NB4 (cell line): ENCODE measurements at regions not wholly inside any gene's neighbourhood (a gene's known extent, or its start where the extent isn't known, plus 50 kb on each side); places are given as distances from the start of the nearest gene placed in this dataset.
"Not testable (repeated sequence)": the region's sequence is repeated elsewhere in the genome, so short reads cannot be mapped to it uniquely, and the experiment has no call there.

Source experiments
- DNase-seq: peaks from one replicate; pipeline ENCODE4 v3.0.0; 2010; ENCODE audit warnings: low read depth
- H3K4me3 ChIP-seq: one replicate; pipeline ENCODE4 v1.5.1; 2011; ENCODE audit warnings: mild to moderate bottlenecking, low read depth, low read length, moderate library complexity
- CTCF ChIP-seq: IDR thresholded peaks from one replicate; pipeline ENCODE4 v1.5.1; 2012; ENCODE audit warnings: low read depth, low read length
- MAX ChIP-seq: IDR thresholded peaks from 2 replicates; pipeline ENCODE4 v1.6.1; 2011; ENCODE audit warnings: low read depth, low read length
- MYC ChIP-seq: IDR thresholded peaks from 2 replicates; pipeline ENCODE4 v1.6.1; 2011; ENCODE audit warnings: low read depth, low read length
- POLR2A ChIP-seq: IDR thresholded peaks from 2 replicates; pipeline ENCODE4 v1.6.1; 2011; ENCODE audit warnings: mild to moderate bottlenecking; ENCODE audit not compliant: insufficient read length; ENCODE audit errors: extremely low read depth

GRCh38 chr6:62993951-62994350, 217.3 kb upstream of the FKBP1C start:
- no peak for DNase-seq
- no peak for TF ChIP-seq MYC
- no peak for TF ChIP-seq POLR2A
- TF ChIP-seq MAX = no peak
- TF ChIP-seq CTCF = no peak
- H3K4me3 ChIP-seq = no peak overlapping the region

GRCh38 chr6:62998022-62998421, 213.2 kb upstream of the FKBP1C start:
- no peak overlapping the region for H3K4me3 ChIP-seq
- TF ChIP-seq CTCF (no peak), MAX (no peak), POLR2A (no peak), MYC (no peak)
- DNase-seq = no peak

- not testable (repeated sequence) for H3K4me3 ChIP-seq, DNase-seq
These were observed 212.0 kb upstream of the FKBP1C start for GRCh38 chr6:62999242-62999641.

- no peak for TF ChIP-seq CTCF
- TF ChIP-seq MYC = no peak
- TF ChIP-seq POLR2A = no peak
- no peak for TF ChIP-seq MAX
- H3K4me3 ChIP-seq = no peak overlapping the region
- DNase-seq = no peak
These were observed 211.5 kb upstream of the FKBP1C start for GRCh38 chr6:62999796-63000195.

GRCh38 chr6:63006018-63006417, 205.3 kb upstream of the FKBP1C start:
- not testable (repeated sequence) for H3K4me3 ChIP-seq, DNase-seq

GRCh38 chr6:63010962-63011361, 200.3 kb upstream of the FKBP1C start:
- H3K4me3 ChIP-seq = not testable (repeated sequence)
- DNase-seq = peak; percentile 26

- TF ChIP-seq CTCF (no peak), MYC (no peak), POLR2A (no peak), MAX (no peak)
- DNase-seq = no peak
- H3K4me3 ChIP-seq = no peak overlapping the region
These were observed 197.0 kb upstream of the FKBP1C start for GRCh38 chr6:63014290-63014689.

- no peak for DNase-seq
- H3K4me3 ChIP-seq = no peak overlapping the region
- no peak for TF ChIP-seq CTCF
These were observed 188.6 kb upstream of the FKBP1C start for GRCh38 chr6:63022631-63023030.
